ENCODE measurements at regions not wholly inside any gene's neighbourhood (a gene's known extent, or its start where the extent isn't known, plus 50 kb on each side); places are given as distances from the start of the nearest gene placed in this dataset.

DNA sequence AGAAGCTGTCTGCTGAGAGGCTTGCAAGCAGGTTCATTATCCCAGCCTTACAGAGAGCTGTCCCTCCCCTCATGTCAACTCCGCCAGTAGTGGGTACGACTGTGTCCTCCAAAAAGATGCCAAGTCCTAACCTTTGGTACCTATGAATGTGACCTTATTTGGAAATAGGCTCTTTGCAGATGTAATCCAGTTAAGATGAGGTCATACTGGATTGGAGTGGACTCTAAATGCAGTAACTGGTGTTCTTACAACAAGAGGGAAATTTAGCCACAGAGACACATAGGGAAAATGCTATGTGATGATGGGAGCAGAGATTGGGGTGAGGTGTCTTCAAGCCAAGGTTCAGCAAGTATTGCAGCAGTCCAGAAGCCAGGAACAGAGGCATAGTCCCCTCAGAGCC lies 90.8 kb upstream of the FOXP4 start:
- no peaks in the 10 kb centered on the region for H3K9me3 ChIP-seq
- H3K36me3 ChIP-seq (ENCODE audit: low read depth, missing control alignments), result no peaks in the 10 kb centered on the region
- TF ChIP-seq, protein P1, sequence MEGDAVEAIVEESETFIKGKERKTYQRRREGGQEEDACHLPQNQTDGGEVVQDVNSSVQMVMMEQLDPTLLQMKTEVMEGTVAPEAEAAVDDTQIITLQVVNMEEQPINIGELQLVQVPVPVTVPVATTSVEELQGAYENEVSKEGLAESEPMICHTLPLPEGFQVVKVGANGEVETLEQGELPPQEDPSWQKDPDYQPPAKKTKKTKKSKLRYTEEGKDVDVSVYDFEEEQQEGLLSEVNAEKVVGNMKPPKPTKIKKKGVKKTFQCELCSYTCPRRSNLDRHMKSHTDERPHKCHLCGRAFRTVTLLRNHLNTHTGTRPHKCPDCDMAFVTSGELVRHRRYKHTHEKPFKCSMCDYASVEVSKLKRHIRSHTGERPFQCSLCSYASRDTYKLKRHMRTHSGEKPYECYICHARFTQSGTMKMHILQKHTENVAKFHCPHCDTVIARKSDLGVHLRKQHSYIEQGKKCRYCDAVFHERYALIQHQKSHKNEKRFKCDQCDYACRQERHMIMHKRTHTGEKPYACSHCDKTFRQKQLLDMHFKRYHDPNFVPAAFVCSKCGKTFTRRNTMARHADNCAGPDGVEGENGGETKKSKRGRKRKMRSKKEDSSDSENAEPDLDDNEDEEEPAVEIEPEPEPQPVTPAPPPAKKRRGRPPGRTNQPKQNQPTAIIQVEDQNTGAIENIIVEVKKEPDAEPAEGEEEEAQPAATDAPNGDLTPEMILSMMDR (IDR thresholded peaks at IDR 0.05), result no peak
- TF ChIP-seq POLR2A (IDR thresholded peaks at IDR 0.05), result no peak
- H3K27ac ChIP-seq, result no peak overlapping the region
- DNase-seq, result no peak
- no peak overlapping the region for H3K4me3 ChIP-seq
- no peaks in the 10 kb centered on the region for H3K27me3 ChIP-seq
- H3K4me1 ChIP-seq, result peaks cover 7% of the 10 kb centered on the region
- 80 to 90% methylated on average over 1 to 2 of the region's 2 CpGs for WGBS, 2 donors
- intact Hi-C loops (cut with DNase I; ENCODE audit: low total_unique reads), result no loop called here

DNA sequence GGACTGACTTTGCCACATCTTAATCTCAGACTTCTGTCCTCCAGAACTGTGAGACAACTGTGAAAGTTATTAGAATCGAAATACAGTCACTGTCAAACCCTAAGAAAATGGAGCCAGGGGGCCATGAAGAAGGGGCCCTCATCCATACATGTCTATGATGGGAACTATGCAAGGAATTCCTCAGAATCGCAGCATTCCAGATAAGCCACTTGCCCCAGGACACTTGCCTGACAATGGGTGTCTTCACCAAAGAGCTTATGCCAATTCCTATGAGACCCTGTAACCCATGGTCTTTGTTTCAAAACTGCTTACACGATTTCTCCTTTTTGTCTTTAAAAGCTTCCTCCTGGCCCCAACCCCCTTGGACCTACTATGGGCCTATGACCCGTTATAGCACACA lies 90.4 kb upstream of the FOXP4 start:
- WGBS, 2 donors, result 84 to 87% methylated on average over 4 of the region's 4 CpGs
- no peak overlapping the region for H3K27ac ChIP-seq
- DNase-seq, result no peak
- H3K4me1 ChIP-seq, result peaks cover 7% of the 10 kb centered on the region
- TF ChIP-seq POLR2A (IDR thresholded peaks at IDR 0.05), result no peak
- TF ChIP-seq, protein P1 (IDR thresholded peaks at IDR 0.05), result no peak
- intact Hi-C loops (cut with DNase I; ENCODE audit: low total_unique reads), result no loop called here
- no peak overlapping the region for H3K4me3 ChIP-seq
- no peaks in the 10 kb centered on the region for H3K9me3 ChIP-seq
- H3K36me3 ChIP-seq (ENCODE audit: low read depth, missing control alignments), result no peaks in the 10 kb centered on the region
- H3K27me3 ChIP-seq, result no peaks in the 10 kb centered on the region

DNA sequence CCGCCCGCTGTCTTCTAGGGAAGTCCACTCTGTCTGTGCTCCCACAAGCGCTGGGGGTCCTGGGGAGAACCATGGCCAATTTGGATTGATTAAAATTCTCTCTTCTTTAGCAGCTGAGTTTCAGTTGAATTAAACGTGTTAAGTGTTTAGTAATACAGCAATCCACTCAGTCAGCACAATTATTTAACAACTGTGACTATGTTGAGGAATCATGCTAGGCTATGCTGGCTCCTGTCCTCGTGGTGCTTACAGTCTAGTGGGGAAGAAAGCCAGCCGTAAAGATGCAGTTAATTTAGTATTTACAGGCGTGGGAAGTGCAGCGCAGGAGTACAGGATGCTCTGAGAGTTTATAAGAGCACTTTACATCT lies 88.9 kb upstream of the FOXP4 start:
- Histone ChIP-seq H3K9me3 (no peaks in the 10 kb centered on the region), H3K36me3 (ENCODE audit: low read depth, missing control alignments) (no peaks in the 10 kb centered on the region), H3K27me3 (no peaks in the 10 kb centered on the region), H3K27ac (no peak overlapping the region), H3K4me1 (no peaks in the 10 kb centered on the region), H3K4me3 (no peak overlapping the region)
- 88 to 94% methylated on average over 8 of the region's 8 CpGs for WGBS, 2 donors
- DNase-seq, result no peak
- TF ChIP-seq, protein P1 (IDR thresholded peaks at IDR 0.05), result no peak
- intact Hi-C loops (cut with DNase I; ENCODE audit: low total_unique reads), result no loop called here

DNA sequence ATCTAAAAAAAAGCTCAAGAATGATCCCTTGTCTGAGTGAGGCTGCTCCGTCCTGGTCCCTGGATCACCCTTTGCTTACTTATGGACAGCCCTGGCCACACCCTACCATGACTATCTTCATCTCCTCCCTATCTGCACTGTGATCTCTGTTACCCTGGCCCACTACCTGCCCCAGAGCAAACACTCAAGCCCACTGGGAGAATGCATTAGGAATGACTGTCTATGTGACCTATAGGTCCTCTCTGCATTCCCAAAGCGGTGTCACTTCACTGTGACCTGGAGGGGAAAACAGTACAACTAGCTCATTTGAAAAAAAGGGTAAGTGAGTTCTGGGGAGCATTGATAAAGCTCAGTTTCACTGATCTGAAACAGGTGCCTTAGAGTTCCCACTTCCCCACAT lies 86.4 kb upstream of the FOXP4 start:
- H3K9me3 ChIP-seq, result no peaks in the 10 kb centered on the region
- H3K27ac ChIP-seq, result no peak overlapping the region
- no peaks in the 10 kb centered on the region for H3K4me1 ChIP-seq
- no peak overlapping the region for H3K4me3 ChIP-seq
- TF ChIP-seq, protein P1 (IDR thresholded peaks at IDR 0.05), result no peak
- no peak for TF ChIP-seq POLR2A (IDR thresholded peaks at IDR 0.05)
- intact Hi-C loops (cut with DNase I; ENCODE audit: low total_unique reads), result loop anchor here (10.0 kb wide), 1 partner anchor 225 kb away; no protein-coding TSS in a partner anchor
- H3K36me3 ChIP-seq (ENCODE audit: low read depth, missing control alignments), result no peaks in the 10 kb centered on the region
- no peak for DNase-seq
- WGBS, 2 donors, result 95 to 100% methylated on average over 2 of the region's 2 CpGs
- no peaks in the 10 kb centered on the region for H3K27me3 ChIP-seq

DNA sequence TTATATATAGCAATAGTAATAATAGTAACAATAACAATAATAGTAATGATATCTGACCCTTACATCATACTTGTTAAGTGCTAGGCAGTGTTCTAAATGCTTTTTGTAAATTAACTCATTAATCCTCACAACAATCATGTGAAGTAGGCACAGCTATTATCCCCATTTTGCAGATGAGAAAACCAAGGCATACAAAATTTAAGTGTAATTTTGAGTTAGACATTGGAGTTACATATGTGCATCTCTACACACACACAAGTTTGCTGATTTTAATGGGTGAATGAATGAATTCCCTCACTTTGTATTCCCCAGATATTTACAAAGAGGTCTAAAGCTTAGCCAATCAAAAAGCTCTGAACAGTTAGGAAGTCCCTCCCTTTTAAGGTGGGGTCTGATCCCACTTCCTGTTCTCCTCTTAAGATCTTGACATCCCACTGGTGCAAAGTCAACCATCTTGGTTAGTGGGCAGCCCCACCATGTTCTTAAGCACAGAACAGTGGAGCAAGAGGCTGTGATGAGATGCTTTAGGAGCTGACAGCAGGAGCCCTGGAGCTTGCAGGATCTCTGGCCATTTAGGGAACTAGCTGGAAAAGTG lies 85.3 kb upstream of the FOXP4 start:
- no peak for TF ChIP-seq POLR2A (IDR thresholded peaks at IDR 0.05)
- TF ChIP-seq, protein P1 (IDR thresholded peaks at IDR 0.05), result no peak
- Histone ChIP-seq H3K4me3 (no peak overlapping the region), H3K36me3 (ENCODE audit: low read depth, missing control alignments) (no peaks in the 10 kb centered on the region), H3K27me3 (no peaks in the 10 kb centered on the region), H3K27ac (no peak overlapping the region), H3K9me3 (no peaks in the 10 kb centered on the region), H3K4me1 (no peaks in the 10 kb centered on the region)
- intact Hi-C loops (cut with DNase I; ENCODE audit: low total_unique reads), result loop anchor here (10.0 kb wide), 1 partner anchor 224 kb away; no protein-coding TSS in a partner anchor
- DNase-seq, result no peak
